Ishikawa (cell line): ENCODE measurements at regions not wholly inside any gene's neighbourhood (a gene's known extent, or its start where the extent isn't known, plus 50 kb on each side); places are given as distances from the start of the nearest gene placed in this dataset.

Experiments
- CREB1 ChIP-seq: IDR thresholded peaks from 2 replicates; pipeline ENCODE4 v1.6.1; 2012; ENCODE audit warnings: low read depth
- EGR1 ChIP-seq: IDR thresholded peaks from 2 replicates; pipeline ENCODE4 v1.6.1; 2012
- EP300 ChIP-seq: IDR thresholded peaks from 2 replicates; pipeline ENCODE4 v1.6.1; 2012; ENCODE audit warnings: borderline replicate concordance
- FOXM1 ChIP-seq: IDR thresholded peaks from 2 replicates; pipeline ENCODE4 v1.6.1; 2012; ENCODE audit warnings: low read depth, borderline replicate concordance
- MAX ChIP-seq: IDR thresholded peaks from 2 replicates; pipeline ENCODE4 v1.6.1; 2012
- RAD21 ChIP-seq: IDR thresholded peaks from 2 replicates; pipeline ENCODE4 v1.6.1; 2012; ENCODE audit warnings: low read depth
- TAF1 ChIP-seq: IDR thresholded peaks from 2 replicates; pipeline ENCODE4 v1.6.1; 2012; ENCODE audit warnings: low read depth, mild to moderate bottlenecking
- TEAD4 ChIP-seq: IDR thresholded peaks from 2 replicates; pipeline ENCODE4 v1.6.1; 2012
- YY1 ChIP-seq: IDR thresholded peaks from 2 replicates; pipeline ENCODE4 v1.6.1; 2012; ENCODE audit warnings: low read depth
- ZBTB7A ChIP-seq: IDR thresholded peaks from 2 replicates; pipeline ENCODE4 v1.6.1; 2012; ENCODE audit warnings: low read depth
- TF ChIP-seq, protein P1 (sequence below): IDR thresholded peaks from 2 replicates; pipeline ENCODE4 v1.6.1; 2012; ENCODE audit warnings: low read depth, mild to moderate bottlenecking

DNA sequence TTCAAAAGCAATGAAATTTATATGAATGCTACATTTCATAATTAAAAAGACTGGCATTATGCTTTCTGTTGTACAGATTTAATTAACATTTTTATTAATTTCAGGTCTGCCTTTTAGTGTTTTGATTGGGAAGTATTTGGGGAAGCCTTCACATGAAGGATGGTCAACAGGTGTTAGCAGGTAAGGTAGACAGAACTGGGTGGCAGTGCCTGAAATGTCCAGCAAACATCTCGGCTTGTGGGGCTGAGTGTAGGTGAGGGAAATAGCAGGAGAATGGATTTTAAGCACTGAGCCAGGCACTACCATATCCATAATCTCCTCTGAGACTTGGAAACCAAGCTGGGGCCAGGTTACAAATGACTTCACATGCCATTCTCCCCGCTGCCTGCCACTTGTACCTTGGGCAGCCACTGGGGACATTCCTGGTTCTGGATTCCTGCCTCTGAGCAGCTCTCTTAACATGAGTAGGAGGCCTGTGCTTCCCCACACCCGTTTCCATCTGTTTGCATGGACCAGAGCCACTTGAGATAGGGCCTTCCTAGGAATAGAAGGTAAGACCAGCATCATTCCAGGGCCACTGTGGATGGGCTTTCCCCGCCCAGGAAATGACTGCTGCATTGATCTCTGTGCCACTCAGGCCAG is 125.9 kb upstream of the HES1 start:
- peak; percentile 19; the same call in 1 of the 2 replicates for TF ChIP-seq RAD21
- no peak for TF ChIP-seq MAX
- TF ChIP-seq, protein P1, sequence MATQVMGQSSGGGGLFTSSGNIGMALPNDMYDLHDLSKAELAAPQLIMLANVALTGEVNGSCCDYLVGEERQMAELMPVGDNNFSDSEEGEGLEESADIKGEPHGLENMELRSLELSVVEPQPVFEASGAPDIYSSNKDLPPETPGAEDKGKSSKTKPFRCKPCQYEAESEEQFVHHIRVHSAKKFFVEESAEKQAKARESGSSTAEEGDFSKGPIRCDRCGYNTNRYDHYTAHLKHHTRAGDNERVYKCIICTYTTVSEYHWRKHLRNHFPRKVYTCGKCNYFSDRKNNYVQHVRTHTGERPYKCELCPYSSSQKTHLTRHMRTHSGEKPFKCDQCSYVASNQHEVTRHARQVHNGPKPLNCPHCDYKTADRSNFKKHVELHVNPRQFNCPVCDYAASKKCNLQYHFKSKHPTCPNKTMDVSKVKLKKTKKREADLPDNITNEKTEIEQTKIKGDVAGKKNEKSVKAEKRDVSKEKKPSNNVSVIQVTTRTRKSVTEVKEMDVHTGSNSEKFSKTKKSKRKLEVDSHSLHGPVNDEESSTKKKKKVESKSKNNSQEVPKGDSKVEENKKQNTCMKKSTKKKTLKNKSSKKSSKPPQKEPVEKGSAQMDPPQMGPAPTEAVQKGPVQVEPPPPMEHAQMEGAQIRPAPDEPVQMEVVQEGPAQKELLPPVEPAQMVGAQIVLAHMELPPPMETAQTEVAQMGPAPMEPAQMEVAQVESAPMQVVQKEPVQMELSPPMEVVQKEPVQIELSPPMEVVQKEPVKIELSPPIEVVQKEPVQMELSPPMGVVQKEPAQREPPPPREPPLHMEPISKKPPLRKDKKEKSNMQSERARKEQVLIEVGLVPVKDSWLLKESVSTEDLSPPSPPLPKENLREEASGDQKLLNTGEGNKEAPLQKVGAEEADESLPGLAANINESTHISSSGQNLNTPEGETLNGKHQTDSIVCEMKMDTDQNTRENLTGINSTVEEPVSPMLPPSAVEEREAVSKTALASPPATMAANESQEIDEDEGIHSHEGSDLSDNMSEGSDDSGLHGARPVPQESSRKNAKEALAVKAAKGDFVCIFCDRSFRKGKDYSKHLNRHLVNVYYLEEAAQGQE = no peak
- no peak for TF ChIP-seq TAF1
- no peak for TF ChIP-seq EGR1
- no peak for TF ChIP-seq FOXM1
- no peak for TF ChIP-seq EP300
- no peak for TF ChIP-seq YY1
- peak; percentile 55 for TF ChIP-seq TEAD4
- TF ChIP-seq ZBTB7A = no peak
- no peak for TF ChIP-seq CREB1
